GM11168 (cell line): ENCODE measurements at regions not wholly inside any gene's neighbourhood (a gene's known extent, or its start where the extent isn't known, plus 50 kb on each side); places are given as distances from the start of the nearest gene placed in this dataset.

Experiments used
- in situ Hi-C: fragments of 300-500 bp; cut with MboI; formaldehyde crosslinking; loops from one replicate; pipeline ENCODE4 v1.12.0; 2022; ENCODE audit warnings: low sequenced_read_pairs; ENCODE audit not compliant: unreplicated experiment

GRCh38 chr11:93248602-93249001 is 50.8 kb upstream of the SLC36A4 start:
- in situ Hi-C loops: loop anchor here (10.0 kb wide), 1 partner anchor 296 kb away; the partner anchor contains the start of gene SMCO4

DNA sequence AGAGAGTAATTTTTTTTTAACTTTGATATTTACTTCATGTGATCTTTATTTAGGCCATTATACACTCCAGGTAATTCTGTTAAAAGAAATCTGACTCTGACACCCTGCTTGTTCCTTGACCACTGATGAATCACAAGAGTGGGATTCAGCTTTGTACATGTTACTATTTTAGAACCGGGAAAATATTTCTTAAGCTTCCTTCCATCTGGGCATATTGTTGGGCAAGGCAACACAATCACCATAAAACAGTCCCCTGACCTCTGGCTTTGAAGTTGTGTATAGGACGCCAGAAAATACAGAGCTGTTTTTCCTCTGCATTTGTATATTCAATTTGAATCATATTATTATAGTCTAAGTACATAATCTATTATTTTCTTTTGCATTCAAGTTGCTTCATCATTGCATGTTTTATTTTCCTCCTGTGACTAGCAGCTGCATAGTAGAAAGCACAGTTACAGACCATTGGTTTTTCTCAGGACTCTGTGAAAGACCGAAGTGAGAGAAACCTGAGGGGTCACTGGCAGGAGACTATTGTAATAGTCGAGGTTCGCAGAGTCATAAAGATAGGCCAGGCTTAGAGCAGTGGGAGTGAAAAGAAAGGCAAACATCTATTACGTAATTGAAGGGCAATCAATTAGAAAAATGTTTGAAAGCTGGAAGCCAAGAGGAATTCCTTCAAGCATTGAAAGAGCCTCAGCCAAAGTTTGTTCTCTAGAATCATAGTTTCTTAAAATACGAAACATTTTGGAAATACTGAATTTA is 51.8 kb upstream of the SLC36A4 start:
- in situ Hi-C loops: loop anchor here (10.0 kb wide), 1 partner anchor 295 kb away; the partner anchor contains the start of gene SMCO4

GRCh38 chr11:93250326-93250725 is 52.5 kb upstream of the SLC36A4 start:
- in situ Hi-C loops: no loop called here

DNA sequence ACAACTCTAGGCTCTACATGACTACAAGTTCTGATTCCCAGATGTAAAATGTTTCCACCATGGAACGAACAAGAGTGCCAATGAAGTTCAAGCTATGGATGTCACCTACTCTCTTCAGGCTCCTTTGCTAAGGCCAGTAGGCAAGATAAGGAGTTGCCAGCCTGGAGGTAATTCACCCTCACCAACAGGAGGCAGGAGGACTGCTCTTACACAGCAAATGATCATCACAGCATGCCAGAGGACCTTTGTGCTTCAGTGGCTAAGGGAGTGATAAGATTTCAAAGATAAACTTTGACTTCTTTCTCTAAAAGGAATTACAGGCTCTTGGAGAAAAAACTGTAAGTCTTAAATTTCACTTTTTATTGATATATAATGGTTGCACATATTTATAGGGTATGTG is 54.1 kb upstream of the SLC36A4 start:
- in situ Hi-C loops: no loop called here

DNA sequence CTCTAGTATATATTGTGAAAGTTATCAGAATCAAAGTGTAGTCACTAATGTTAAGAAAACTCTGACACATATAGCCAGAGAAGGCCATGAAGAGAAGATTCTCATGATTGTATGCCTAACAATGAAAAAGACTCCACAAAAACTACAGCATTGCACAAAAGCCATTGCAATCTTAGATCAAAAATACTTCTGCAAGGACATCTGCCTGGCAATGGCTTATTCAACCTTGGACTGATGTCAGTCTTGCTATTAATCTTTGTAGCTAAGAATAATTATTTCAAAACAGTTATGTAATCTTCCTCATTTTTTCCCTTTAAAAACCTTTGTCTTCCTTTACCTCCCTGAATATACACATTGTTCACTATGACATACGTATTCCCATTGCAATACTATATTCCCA is 55.3 kb upstream of the SLC36A4 start:
- in situ Hi-C loops: no loop called here

DNA sequence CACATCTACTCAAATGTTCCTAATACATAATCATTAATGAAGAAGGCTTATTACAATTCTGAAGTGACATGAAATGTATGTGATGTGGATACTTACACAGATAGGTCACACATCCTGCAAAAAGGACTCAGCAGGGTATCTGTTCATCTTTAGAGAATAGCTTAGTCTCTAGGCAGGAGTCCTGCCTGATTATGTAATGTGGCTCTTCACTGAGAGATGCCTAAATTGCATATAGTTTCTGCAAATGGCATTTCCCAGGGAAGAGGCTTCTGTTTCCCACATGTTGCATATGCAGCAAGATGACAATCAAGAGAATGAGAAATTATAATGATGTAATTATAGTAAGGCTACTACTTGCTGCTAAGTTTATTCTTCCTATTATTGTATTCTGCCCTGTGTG is 58.8 kb upstream of the SLC36A4 start:
- in situ Hi-C loops: no loop called here

DNA sequence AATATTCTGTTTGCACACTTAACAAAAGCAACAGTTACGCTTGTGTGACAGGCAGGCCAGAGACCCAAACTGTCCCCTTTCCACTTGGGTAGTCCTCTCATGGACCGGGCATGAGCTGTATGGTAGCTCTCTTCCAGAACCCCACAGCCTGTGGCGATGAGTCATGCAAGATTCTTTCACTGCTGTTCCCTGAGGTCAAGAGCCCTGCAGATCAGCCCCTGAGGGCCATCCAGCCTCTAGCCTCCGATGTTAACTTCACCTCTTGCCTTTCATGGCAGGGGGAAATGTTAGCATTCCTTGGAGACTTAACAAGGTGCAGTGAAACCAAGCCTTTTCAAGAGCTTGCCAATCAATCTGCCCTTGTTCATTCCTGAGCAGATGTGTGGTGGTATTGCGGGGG is 63.2 kb upstream of the DEUP1 start:
- in situ Hi-C loops: no loop called here

GRCh38 chr11:93268287-93269040 is 62.1 kb upstream of the DEUP1 start:
- in situ Hi-C loops: no loop called here

GRCh38 chr11:93271596-93271995 is 58.9 kb upstream of the DEUP1 start:
- in situ Hi-C loops: no loop called here

GRCh38 chr11:93274851-93275250 is 55.7 kb upstream of the DEUP1 start:
- in situ Hi-C loops: no loop called here

GRCh38 chr11:93278976-93279375 is 51.6 kb upstream of the DEUP1 start:
- in situ Hi-C loops: no loop called here

GRCh38 chr11:93279851-93280347 is 50.6 kb upstream of the DEUP1 start:
- in situ Hi-C loops: no loop called here
